Renal cortical epithelial cell (primary cell): ENCODE measurements at regions not wholly inside any gene's neighbourhood (a gene's known extent, or its start where the extent isn't known, plus 50 kb on each side); places are given as distances from the start of the nearest gene placed in this dataset.

Experiments used
- DNase-seq: peaks from one replicate; pipeline ENCODE4 v3.0.0-alpha.2; 2011; ENCODE audit warnings: low read depth

- no peak for DNase-seq
These were observed 56.6 kb downstream of the HLA-G start for GRCh38 chr6:29884261-29884660.

- DNase-seq, result no peak
These were observed 55.6 kb upstream of the HLA-A start for GRCh38 chr6:29886701-29887100.

GRCh38 chr6:29887330-29887818 lies 55.0 kb upstream of the HLA-A start:
- peak; percentile 33 for DNase-seq

GRCh38 chr6:29887819-29888776 lies 54.2 kb upstream of the HLA-A start:
- DNase-seq, result peak; percentile 22
